ENCODE measurements at regions not wholly inside any gene's neighbourhood (a gene's known extent, or its start where the extent isn't known, plus 50 kb on each side); places are given as distances from the start of the nearest gene placed in this dataset.

GRCh38 chr1:199101635-199102034, 462.8 kb downstream of the PTPRC start:
- TF ChIP-seq CTCF (IDR thresholded peaks at IDR 0.05) (no peak), POLR2A (IDR thresholded peaks at IDR 0.05) (no peak)
